ENCODE measurements at regions not wholly inside any gene's neighbourhood (a gene's known extent, or its start where the extent isn't known, plus 50 kb on each side); places are given as distances from the start of the nearest gene placed in this dataset.

GRCh38 chr11:15705891-15706290, 591.2 kb downstream of the INSC start:
- Histone ChIP-seq H3K79me2 (no peaks in the 10 kb centered on the region), H3K4me2 (no peak overlapping the region), H3K4me3 (no peak overlapping the region), H3K4me1 (ENCODE audit: insufficient read depth) (peaks cover 10% of the 10 kb centered on the region), H3K9me3 (ENCODE audit: low read depth) (no peaks in the 10 kb centered on the region), H3K27me3 (no peaks in the 10 kb centered on the region), H3K36me3 (replicated peaks; ENCODE audit: insufficient read depth, low read depth) (no peaks in the 10 kb centered on the region), H3K27ac (no peak overlapping the region), H2AFZ (no peak overlapping the region), H3K9me2 (replicated peaks; ENCODE audit: insufficient read depth) (no peaks in the 10 kb centered on the region), H4K20me1 (ENCODE audit: insufficient read depth, poor library complexity, severe bottlenecking) (no peaks in the 10 kb centered on the region)
- DNase-seq (ENCODE audit: low spot score): no peak
- 90% methylated on average over 5 of the region's 5 CpGs for WGBS (ENCODE audit: low lambda C conversion rate, missing lambda C conversion rate)
- no peak for TF ChIP-seq EZH2phosphoT487 (IDR thresholded peaks at IDR 0.05; ENCODE audit: low read depth, severe bottlenecking, unreplicated experiment)
- TF ChIP-seq CTCF (IDR thresholded peaks at IDR 0.05; ENCODE audit: poor library complexity): no peak
- no peak for TF ChIP-seq EZH2 (IDR thresholded peaks at IDR 0.05; ENCODE audit: borderline replicate concordance)

- Histone ChIP-seq H3K79me2 (no peaks in the 10 kb centered on the region), H3K36me3 (replicated peaks; ENCODE audit: insufficient read depth, low read depth) (no peaks in the 10 kb centered on the region), H3K4me2 (no peak overlapping the region), H3K9me3 (ENCODE audit: low read depth) (no peaks in the 10 kb centered on the region), H3K4me3 (no peak overlapping the region), H3K4me1 (ENCODE audit: insufficient read depth) (peaks cover 15% of the 10 kb centered on the region), H3K9me2 (replicated peaks; ENCODE audit: insufficient read depth) (no peaks in the 10 kb centered on the region), H3K27ac (no peak overlapping the region), H4K20me1 (ENCODE audit: insufficient read depth, poor library complexity, severe bottlenecking) (no peaks in the 10 kb centered on the region), H2AFZ (no peak overlapping the region), H3K27me3 (no peaks in the 10 kb centered on the region)
- DNase-seq (ENCODE audit: low spot score): no peak
- WGBS (ENCODE audit: low lambda C conversion rate, missing lambda C conversion rate): 90% methylated on average over 1 of the region's 1 CpG
- TF ChIP-seq EZH2phosphoT487 (IDR thresholded peaks at IDR 0.05; ENCODE audit: low read depth, severe bottlenecking, unreplicated experiment): no peak
- TF ChIP-seq EZH2 (IDR thresholded peaks at IDR 0.05; ENCODE audit: borderline replicate concordance): no peak
- TF ChIP-seq CTCF (IDR thresholded peaks at IDR 0.05; ENCODE audit: poor library complexity): no peak
Measured at GRCh38 chr11:15707194-15707593, 592.5 kb downstream of the INSC start.

- DNase-seq (ENCODE audit: low spot score): peak; percentile 71
- no peaks in the 10 kb centered on the region for H3K9me3 ChIP-seq (ENCODE audit: low read depth)
- H3K27ac ChIP-seq: no peak overlapping the region
- H3K4me2 ChIP-seq: no peak overlapping the region
- H3K79me2 ChIP-seq: no peaks in the 10 kb centered on the region
- no peaks in the 10 kb centered on the region for H3K9me2 ChIP-seq (replicated peaks; ENCODE audit: insufficient read depth)
- no peaks in the 10 kb centered on the region for H3K27me3 ChIP-seq
- 42% methylated on average over 2 of the region's 2 CpGs for WGBS (ENCODE audit: low lambda C conversion rate, missing lambda C conversion rate)
- no peaks in the 10 kb centered on the region for H4K20me1 ChIP-seq (ENCODE audit: insufficient read depth, poor library complexity, severe bottlenecking)
- TF ChIP-seq CTCF (IDR thresholded peaks at IDR 0.05; ENCODE audit: poor library complexity) (no peak), EZH2phosphoT487 (IDR thresholded peaks at IDR 0.05; ENCODE audit: low read depth, severe bottlenecking, unreplicated experiment) (no peak), EZH2 (IDR thresholded peaks at IDR 0.05; ENCODE audit: borderline replicate concordance) (no peak)
- H3K4me1 ChIP-seq (ENCODE audit: insufficient read depth): peaks cover 15% of the 10 kb centered on the region
- H2AFZ ChIP-seq: no peak overlapping the region
- H3K4me3 ChIP-seq: no peak overlapping the region
- no peaks in the 10 kb centered on the region for H3K36me3 ChIP-seq (replicated peaks; ENCODE audit: insufficient read depth, low read depth)
Measured at GRCh38 chr11:15707971-15708370, 593.2 kb downstream of the INSC start.
